ENCODE measurements at regions not wholly inside any gene's neighbourhood (a gene's known extent, or its start where the extent isn't known, plus 50 kb on each side); places are given as distances from the start of the nearest gene placed in this dataset.
"Not testable (repeated sequence)": the region's sequence is repeated elsewhere in the genome, so short reads cannot be mapped to it uniquely, and the experiment has no call there.

DNA sequence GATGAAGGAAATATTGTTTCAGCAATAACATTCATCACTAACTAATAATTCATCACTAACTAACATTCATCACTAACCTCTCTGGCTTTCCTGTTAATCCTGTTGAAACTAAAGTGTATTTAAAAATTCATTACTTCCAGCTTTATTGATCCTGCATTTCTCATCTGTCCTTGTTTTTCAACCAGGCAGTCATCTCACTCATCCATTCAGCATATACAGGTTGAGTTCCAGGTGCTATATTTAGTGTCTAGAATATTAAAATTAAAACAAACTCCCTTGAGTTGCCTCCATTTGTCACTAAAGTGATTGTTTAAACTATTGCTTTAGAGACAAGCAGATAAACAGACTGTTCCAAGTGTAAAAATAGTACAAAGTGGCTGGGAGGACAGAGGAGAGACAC, 58.1 kb downstream of the ATXN7L3B start:
- TF ChIP-seq, protein P1, sequence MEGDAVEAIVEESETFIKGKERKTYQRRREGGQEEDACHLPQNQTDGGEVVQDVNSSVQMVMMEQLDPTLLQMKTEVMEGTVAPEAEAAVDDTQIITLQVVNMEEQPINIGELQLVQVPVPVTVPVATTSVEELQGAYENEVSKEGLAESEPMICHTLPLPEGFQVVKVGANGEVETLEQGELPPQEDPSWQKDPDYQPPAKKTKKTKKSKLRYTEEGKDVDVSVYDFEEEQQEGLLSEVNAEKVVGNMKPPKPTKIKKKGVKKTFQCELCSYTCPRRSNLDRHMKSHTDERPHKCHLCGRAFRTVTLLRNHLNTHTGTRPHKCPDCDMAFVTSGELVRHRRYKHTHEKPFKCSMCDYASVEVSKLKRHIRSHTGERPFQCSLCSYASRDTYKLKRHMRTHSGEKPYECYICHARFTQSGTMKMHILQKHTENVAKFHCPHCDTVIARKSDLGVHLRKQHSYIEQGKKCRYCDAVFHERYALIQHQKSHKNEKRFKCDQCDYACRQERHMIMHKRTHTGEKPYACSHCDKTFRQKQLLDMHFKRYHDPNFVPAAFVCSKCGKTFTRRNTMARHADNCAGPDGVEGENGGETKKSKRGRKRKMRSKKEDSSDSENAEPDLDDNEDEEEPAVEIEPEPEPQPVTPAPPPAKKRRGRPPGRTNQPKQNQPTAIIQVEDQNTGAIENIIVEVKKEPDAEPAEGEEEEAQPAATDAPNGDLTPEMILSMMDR (IDR thresholded peaks at IDR 0.05; ENCODE audit: insufficient read depth, missing control alignments): no peak
- FAIRE-seq: no peak
- DNase-seq (ENCODE audit: insufficient read length, low spot score): no peak

DNA sequence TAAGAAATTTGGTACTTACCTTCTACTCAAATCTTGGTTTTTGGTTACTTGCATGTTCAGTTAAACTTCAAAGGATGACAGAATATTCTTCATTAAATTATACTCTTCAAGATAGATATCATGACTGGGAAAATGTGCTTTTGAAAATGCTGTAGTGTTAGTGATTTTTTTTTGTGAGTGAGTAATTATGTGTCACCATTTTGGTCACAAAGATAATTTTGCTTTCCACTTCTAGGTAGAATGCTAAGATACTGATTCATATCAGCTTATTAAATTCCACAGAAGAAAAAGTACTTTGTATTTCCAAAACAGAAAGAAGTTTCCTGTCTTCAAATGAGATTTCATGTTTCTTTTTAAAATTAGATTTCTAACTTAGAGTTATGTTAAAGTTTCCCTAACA, 61.2 kb downstream of the ATXN7L3B start:
- FAIRE-seq (no peak), DNase-seq (ENCODE audit: insufficient read length, low spot score) (no peak)
- TF ChIP-seq, protein P1 (IDR thresholded peaks at IDR 0.05; ENCODE audit: insufficient read depth, missing control alignments): no peak

DNA sequence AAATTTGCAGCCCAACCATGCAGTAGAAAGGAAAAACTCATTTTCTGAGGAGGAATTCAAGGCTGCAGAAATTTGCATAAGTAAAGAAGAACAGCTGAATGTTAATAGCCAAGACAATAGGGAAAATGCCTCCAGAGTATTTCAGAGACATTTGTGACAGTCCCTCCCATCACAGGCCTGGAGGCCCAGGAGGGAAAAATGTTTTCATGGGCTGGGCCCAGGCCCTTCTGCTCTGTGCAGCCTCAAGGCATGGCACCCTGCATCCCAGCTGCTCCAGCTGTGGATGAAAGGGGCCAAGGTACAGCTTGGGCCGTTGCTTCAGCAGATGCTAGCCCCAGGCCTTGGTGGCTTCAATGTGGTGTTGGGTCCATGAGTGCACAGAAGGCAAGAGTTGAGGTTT, 62.3 kb downstream of the ATXN7L3B start:
- FAIRE-seq (no peak), DNase-seq (ENCODE audit: insufficient read length, low spot score) (no peak)
- TF ChIP-seq, protein P1 (IDR thresholded peaks at IDR 0.05; ENCODE audit: insufficient read depth, missing control alignments): no peak

- DNase-seq (ENCODE audit: insufficient read length, low spot score); FAIRE-seq: not testable (repeated sequence)
Observed at GRCh38 chr12:74600817-74601216, 63.2 kb downstream of the ATXN7L3B start.

GRCh38 chr12:74602881-74603672, 65.4 kb downstream of the ATXN7L3B start:
- no peak for FAIRE-seq
- no peak for DNase-seq (ENCODE audit: insufficient read length, low spot score)
- TF ChIP-seq, protein P1 (IDR thresholded peaks at IDR 0.05; ENCODE audit: insufficient read depth, missing control alignments): no peak

- DNase-seq (ENCODE audit: insufficient read length, low spot score) (no peak), FAIRE-seq (no peak)
- TF ChIP-seq, protein P1 (IDR thresholded peaks at IDR 0.05; ENCODE audit: insufficient read depth, missing control alignments): no peak
Observed at GRCh38 chr12:74608231-74608775, 70.7 kb downstream of the ATXN7L3B start.

DNA sequence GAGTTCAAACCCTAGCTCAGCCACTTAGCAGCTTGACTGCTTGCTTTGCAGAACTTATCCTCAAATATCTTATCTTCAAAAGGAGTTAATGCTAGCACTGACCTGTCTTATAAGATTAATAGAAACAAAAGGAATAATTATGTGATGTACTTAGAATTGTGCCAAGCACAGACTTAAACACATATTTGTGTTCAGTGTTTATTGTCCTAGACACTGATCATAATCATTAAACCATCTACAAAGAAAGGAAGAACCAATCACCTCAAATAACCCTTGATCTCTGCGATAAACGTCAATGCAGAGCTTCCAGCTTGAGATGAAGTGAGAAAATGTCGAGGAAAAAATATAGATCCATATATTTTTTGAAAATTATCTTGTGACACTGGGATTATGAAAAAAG, 73.1 kb downstream of the ATXN7L3B start:
- FAIRE-seq (no peak), DNase-seq (ENCODE audit: insufficient read length, low spot score) (no peak)
- TF ChIP-seq, protein P1 (IDR thresholded peaks at IDR 0.05; ENCODE audit: insufficient read depth, missing control alignments): no peak
